ENCODE measurements at regions not wholly inside any gene's neighbourhood (a gene's known extent, or its start where the extent isn't known, plus 50 kb on each side); places are given as distances from the start of the nearest gene placed in this dataset.

GRCh38 chr6:28585335-28585734 lies 59.7 kb downstream of the GPX5 start:
- H3K27ac Mint-ChIP-seq (ENCODE audit: unreplicated experiment) = no peak overlapping the region
- no peaks in the 10 kb centered on the region for H3K9me3 Mint-ChIP-seq (ENCODE audit: unreplicated experiment)
- TF ChIP-seq CTCF (IDR thresholded peaks at IDR 0.05; ENCODE audit: unreplicated experiment) = no peak
- no peaks in the 10 kb centered on the region for H3K36me3 Mint-ChIP-seq (ENCODE audit: low read depth, unreplicated experiment)
- DNase-seq (ENCODE audit: low spot score) = no peak
- peak overlapping the region; percentile 65 for H3K4me3 Mint-ChIP-seq (ENCODE audit: unreplicated experiment)
- peaks cover 49% of the 10 kb centered on the region for H3K4me1 Mint-ChIP-seq (ENCODE audit: unreplicated experiment)
- H3K27me3 Mint-ChIP-seq (ENCODE audit: unreplicated experiment) = peaks cover 7% of the 10 kb centered on the region

- Mint-ChIP-seq H3K9me3 (ENCODE audit: unreplicated experiment) (no peaks in the 10 kb centered on the region), H3K4me1 (ENCODE audit: unreplicated experiment) (peaks cover 50% of the 10 kb centered on the region)
- no peak for DNase-seq (ENCODE audit: low spot score)
Measured at GRCh38 chr6:28586324-28586723, 60.6 kb downstream of the GPX5 start.

GRCh38 chr6:28586962-28587745 lies 61.5 kb downstream of the GPX5 start:
- Mint-ChIP-seq H3K36me3 (ENCODE audit: low read depth, unreplicated experiment) (no peaks in the 10 kb centered on the region), H3K9me3 (ENCODE audit: unreplicated experiment) (no peaks in the 10 kb centered on the region), H3K4me3 (ENCODE audit: unreplicated experiment) (peak overlapping the region; percentile 87), H3K27ac (ENCODE audit: unreplicated experiment) (peak overlapping the region; percentile 68), H3K4me1 (ENCODE audit: unreplicated experiment) (peaks cover 45% of the 10 kb centered on the region), H3K27me3 (ENCODE audit: unreplicated experiment) (peaks cover 7% of the 10 kb centered on the region)
- no peak for TF ChIP-seq CTCF (IDR thresholded peaks at IDR 0.05; ENCODE audit: unreplicated experiment)
- DNase-seq (ENCODE audit: low spot score) = peak; percentile 33

More at GRCh38 chr6:28586324-28586723, 60.6 kb downstream of the GPX5 start:
- Mint-ChIP-seq H3K4me3 (ENCODE audit: unreplicated experiment) (peak overlapping the region; percentile 87), H3K27ac (ENCODE audit: unreplicated experiment) (peak overlapping the region; percentile 21), H3K36me3 (ENCODE audit: low read depth, unreplicated experiment) (no peaks in the 10 kb centered on the region), H3K27me3 (ENCODE audit: unreplicated experiment) (peaks cover 7% of the 10 kb centered on the region)
- TF ChIP-seq CTCF (IDR thresholded peaks at IDR 0.05; ENCODE audit: unreplicated experiment) = no peak

- DNase-seq (ENCODE audit: low spot score) = no peak
- TF ChIP-seq CTCF (IDR thresholded peaks at IDR 0.05; ENCODE audit: unreplicated experiment) = no peak
- H3K4me3 Mint-ChIP-seq (ENCODE audit: unreplicated experiment) = peak overlapping the region; percentile 87
- peak overlapping the region; percentile 68 for H3K27ac Mint-ChIP-seq (ENCODE audit: unreplicated experiment)
- H3K4me1 Mint-ChIP-seq (ENCODE audit: unreplicated experiment) = peaks cover 45% of the 10 kb centered on the region
- H3K9me3 Mint-ChIP-seq (ENCODE audit: unreplicated experiment) = no peaks in the 10 kb centered on the region
- no peaks in the 10 kb centered on the region for H3K36me3 Mint-ChIP-seq (ENCODE audit: low read depth, unreplicated experiment)
- H3K27me3 Mint-ChIP-seq (ENCODE audit: unreplicated experiment) = peaks cover 7% of the 10 kb centered on the region
Measured at GRCh38 chr6:28587746-28588075, 62.0 kb downstream of the GPX5 start.

GRCh38 chr6:28588666-28589065 lies 63.0 kb downstream of the GPX5 start:
- Mint-ChIP-seq H3K36me3 (ENCODE audit: low read depth, unreplicated experiment) (no peaks in the 10 kb centered on the region), H3K27ac (ENCODE audit: unreplicated experiment) (no peak overlapping the region), H3K4me3 (ENCODE audit: unreplicated experiment) (peak overlapping the region; percentile 89), H3K4me1 (ENCODE audit: unreplicated experiment) (peaks cover 43% of the 10 kb centered on the region), H3K27me3 (ENCODE audit: unreplicated experiment) (peaks cover 7% of the 10 kb centered on the region), H3K9me3 (ENCODE audit: unreplicated experiment) (no peaks in the 10 kb centered on the region)
- TF ChIP-seq CTCF (IDR thresholded peaks at IDR 0.05; ENCODE audit: unreplicated experiment) = no peak
- DNase-seq (ENCODE audit: low spot score) = no peak

Data from endothelial cell (in vitro differentiated cells).